ENCODE measurements at regions not wholly inside any gene's neighbourhood (a gene's known extent, or its start where the extent isn't known, plus 50 kb on each side); places are given as distances from the start of the nearest gene placed in this dataset.

DNA sequence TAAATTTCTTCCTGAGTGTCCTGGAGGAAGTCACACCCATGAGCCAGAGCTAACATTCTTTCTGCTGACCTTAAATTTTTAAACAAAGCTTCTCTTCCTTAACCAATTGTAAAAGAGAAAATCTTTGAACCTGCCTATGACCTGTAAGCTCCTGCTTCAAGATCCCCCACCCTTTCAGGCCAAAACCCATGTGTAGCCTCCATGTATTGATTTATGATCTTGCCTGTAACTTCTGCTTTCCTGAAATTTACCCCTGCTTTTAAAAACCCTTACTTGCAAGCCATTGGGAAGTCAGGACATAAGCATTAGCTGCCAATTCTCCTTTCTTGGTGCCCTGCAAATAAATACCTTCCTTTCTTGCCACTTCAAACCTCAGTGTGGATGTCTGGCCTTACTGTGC lies 68.5 kb upstream of the HECTD2 start:
- H3K9me3 ChIP-seq (ENCODE audit: insufficient read depth, low read length, severe bottlenecking) = no peaks in the 10 kb centered on the region
- H3K4me3 ChIP-seq (ENCODE audit: low read depth in 1 of 2, low read length in 2 of 2) = no peak overlapping the region
- no peaks in the 10 kb centered on the region for H4K20me1 ChIP-seq (ENCODE audit: insufficient read depth, low read length)
- no peak for DNase-seq
- no peaks in the 10 kb centered on the region for H3K79me2 ChIP-seq (ENCODE audit: insufficient read depth, low read length)
- TF ChIP-seq, protein P1, sequence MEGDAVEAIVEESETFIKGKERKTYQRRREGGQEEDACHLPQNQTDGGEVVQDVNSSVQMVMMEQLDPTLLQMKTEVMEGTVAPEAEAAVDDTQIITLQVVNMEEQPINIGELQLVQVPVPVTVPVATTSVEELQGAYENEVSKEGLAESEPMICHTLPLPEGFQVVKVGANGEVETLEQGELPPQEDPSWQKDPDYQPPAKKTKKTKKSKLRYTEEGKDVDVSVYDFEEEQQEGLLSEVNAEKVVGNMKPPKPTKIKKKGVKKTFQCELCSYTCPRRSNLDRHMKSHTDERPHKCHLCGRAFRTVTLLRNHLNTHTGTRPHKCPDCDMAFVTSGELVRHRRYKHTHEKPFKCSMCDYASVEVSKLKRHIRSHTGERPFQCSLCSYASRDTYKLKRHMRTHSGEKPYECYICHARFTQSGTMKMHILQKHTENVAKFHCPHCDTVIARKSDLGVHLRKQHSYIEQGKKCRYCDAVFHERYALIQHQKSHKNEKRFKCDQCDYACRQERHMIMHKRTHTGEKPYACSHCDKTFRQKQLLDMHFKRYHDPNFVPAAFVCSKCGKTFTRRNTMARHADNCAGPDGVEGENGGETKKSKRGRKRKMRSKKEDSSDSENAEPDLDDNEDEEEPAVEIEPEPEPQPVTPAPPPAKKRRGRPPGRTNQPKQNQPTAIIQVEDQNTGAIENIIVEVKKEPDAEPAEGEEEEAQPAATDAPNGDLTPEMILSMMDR (IDR thresholded peaks at IDR 0.05; ENCODE audit: borderline replicate concordance, extremely low read depth, low read length, poor library complexity, severe bottlenecking) = no peak
- H3K27me3 ChIP-seq (ENCODE audit: insufficient read depth, low read length, poor library complexity) = no peaks in the 10 kb centered on the region
- H3K4me1 ChIP-seq (ENCODE audit: insufficient read depth, low read length) = no peaks in the 10 kb centered on the region
- H3K9ac ChIP-seq (ENCODE audit: low read depth, low read length) = no peak overlapping the region
- H3K36me3 ChIP-seq (ENCODE audit: insufficient read depth, low read length) = no peaks in the 10 kb centered on the region
- H3K4me2 ChIP-seq (ENCODE audit: insufficient read depth, low read length) = no peak overlapping the region
- ATAC-seq (ENCODE audit: insufficient read depth, low read depth) = no peak
- no peak overlapping the region for H2AFZ ChIP-seq (ENCODE audit: low read depth, low read length)
- H3K27ac ChIP-seq (ENCODE audit: low read length) = no peak overlapping the region

DNA sequence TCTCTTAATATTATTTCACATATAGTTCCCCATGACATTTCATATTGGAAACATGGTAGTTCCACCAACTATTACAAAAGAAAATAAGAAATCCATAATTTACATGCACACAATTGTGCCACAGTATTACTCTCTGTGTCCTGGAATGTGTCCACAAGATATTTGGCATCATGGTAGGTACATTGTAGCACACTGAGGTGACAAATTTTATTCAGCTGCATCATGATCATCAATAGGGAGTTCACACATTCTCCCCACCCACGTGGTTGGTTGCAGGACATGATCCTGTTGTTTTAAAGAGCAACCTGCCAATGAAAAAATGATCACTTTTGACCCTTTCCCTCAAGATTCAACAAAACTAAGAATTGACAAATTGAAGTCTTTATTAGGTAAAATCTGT lies 67.1 kb upstream of the HECTD2 start:
- Histone ChIP-seq H3K27me3 (ENCODE audit: insufficient read depth, low read length, poor library complexity) (no peaks in the 10 kb centered on the region), H4K20me1 (ENCODE audit: insufficient read depth, low read length) (no peaks in the 10 kb centered on the region), H3K4me1 (ENCODE audit: insufficient read depth, low read length) (no peaks in the 10 kb centered on the region), H3K9ac (ENCODE audit: low read depth, low read length) (no peak overlapping the region), H3K79me2 (ENCODE audit: insufficient read depth, low read length) (no peaks in the 10 kb centered on the region), H3K27ac (ENCODE audit: low read length) (no peak overlapping the region), H3K4me3 (ENCODE audit: low read depth in 1 of 2, low read length in 2 of 2) (no peak overlapping the region), H2AFZ (ENCODE audit: low read depth, low read length) (no peak overlapping the region), H3K4me2 (ENCODE audit: insufficient read depth, low read length) (no peak overlapping the region), H3K9me3 (ENCODE audit: insufficient read depth, low read length, severe bottlenecking) (no peaks in the 10 kb centered on the region), H3K36me3 (ENCODE audit: insufficient read depth, low read length) (no peaks in the 10 kb centered on the region)
- no peak for DNase-seq
- TF ChIP-seq, protein P1 (IDR thresholded peaks at IDR 0.05; ENCODE audit: borderline replicate concordance, extremely low read depth, low read length, poor library complexity, severe bottlenecking) = no peak
- no peak for TF ChIP-seq EZH2 (IDR thresholded peaks at IDR 0.05; ENCODE audit: borderline replicate concordance, low read depth, low read length, severe bottlenecking)
- no peak for ATAC-seq (ENCODE audit: insufficient read depth, low read depth)

DNA sequence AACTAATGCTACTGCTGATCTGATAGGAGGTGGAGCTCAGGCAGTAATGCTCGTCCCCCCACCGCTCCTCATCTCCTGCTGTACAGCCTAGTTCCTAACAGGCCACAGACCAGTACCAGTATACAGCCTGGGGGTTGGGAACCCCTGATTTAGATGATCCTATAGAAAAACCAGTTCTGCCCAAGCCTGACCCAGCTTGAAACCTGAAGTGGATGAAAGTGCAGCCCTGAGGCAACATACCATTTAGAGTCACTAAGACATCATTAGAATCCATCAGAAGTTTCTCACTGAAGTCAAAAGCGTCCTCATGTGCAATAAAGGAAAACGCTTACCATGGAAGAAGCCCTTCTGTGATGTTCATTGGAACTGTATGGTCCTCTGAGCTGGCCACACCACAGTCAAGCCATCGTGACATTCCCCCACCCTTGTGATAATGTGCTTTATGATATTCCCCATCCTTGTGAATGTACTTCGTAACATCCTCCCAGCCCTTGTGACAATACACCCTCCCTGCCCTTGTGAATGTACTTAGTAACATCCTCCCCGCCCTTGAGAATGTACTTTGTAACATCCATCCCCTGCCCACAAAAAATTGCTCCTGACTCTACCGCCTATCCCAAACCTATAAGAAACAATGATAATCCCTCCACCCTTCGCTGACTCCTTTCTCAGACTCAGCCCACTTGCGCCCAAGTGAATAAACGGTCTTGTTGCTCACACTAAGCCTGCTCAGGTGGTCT lies 65.9 kb upstream of the HECTD2 start:
- Histone ChIP-seq H3K4me1 (ENCODE audit: insufficient read depth, low read length) (no peaks in the 10 kb centered on the region), H3K79me2 (ENCODE audit: insufficient read depth, low read length) (no peaks in the 10 kb centered on the region), H3K9ac (ENCODE audit: low read depth, low read length) (no peak overlapping the region), H3K9me3 (ENCODE audit: insufficient read depth, low read length, severe bottlenecking) (no peaks in the 10 kb centered on the region), H3K27me3 (ENCODE audit: insufficient read depth, low read length, poor library complexity) (no peaks in the 10 kb centered on the region), H3K4me2 (ENCODE audit: insufficient read depth, low read length) (no peak overlapping the region), H3K27ac (ENCODE audit: low read length) (no peak overlapping the region), H3K36me3 (ENCODE audit: insufficient read depth, low read length) (no peaks in the 10 kb centered on the region), H2AFZ (ENCODE audit: low read depth, low read length) (no peak overlapping the region), H4K20me1 (ENCODE audit: insufficient read depth, low read length) (no peaks in the 10 kb centered on the region), H3K4me3 (ENCODE audit: low read depth in 1 of 2, low read length in 2 of 2) (no peak overlapping the region)
- DNase-seq (no peak), ATAC-seq (ENCODE audit: insufficient read depth, low read depth) (no peak)
- TF ChIP-seq, protein P1 (IDR thresholded peaks at IDR 0.05; ENCODE audit: borderline replicate concordance, extremely low read depth, low read length, poor library complexity, severe bottlenecking) = no peak
- no peak for TF ChIP-seq EZH2 (IDR thresholded peaks at IDR 0.05; ENCODE audit: borderline replicate concordance, low read depth, low read length, severe bottlenecking)
